ENCODE measurements at regions not wholly inside any gene's neighbourhood (a gene's known extent, or its start where the extent isn't known, plus 50 kb on each side); places are given as distances from the start of the nearest gene placed in this dataset.

GRCh38 chr2:129113776-129114175, 795.1 kb upstream of the HS6ST1 start:
- Histone ChIP-seq H3K4me2 (no peak overlapping the region), H3K9ac (no peak overlapping the region), H3K27ac (no peak overlapping the region), H3K4me1 (ENCODE audit: low read depth, poor library complexity, severe bottlenecking) (no peaks in the 10 kb centered on the region), H3K4me3 (IDR thresholded peaks at IDR 0.05; ENCODE audit: insufficient read depth, low read depth, low read length) (no peak overlapping the region), H3K27me3 (ENCODE audit: insufficient read depth, low read depth) (no peaks in the 10 kb centered on the region), H4K20me1 (ENCODE audit: insufficient read depth) (no peaks in the 10 kb centered on the region), H3K36me3 (ENCODE audit: insufficient read depth) (no peaks in the 10 kb centered on the region), H3K79me2 (ENCODE audit: insufficient read depth, low read depth) (no peaks in the 10 kb centered on the region), H2AFZ (ENCODE audit: low read depth) (no peak overlapping the region)
- no peak for TF ChIP-seq CTCF (conservative IDR thresholded peaks at IDR 0.05; ENCODE audit: low read depth, low read length)

GRCh38 chr2:129117434-129117833, 798.8 kb upstream of the HS6ST1 start:
- H3K27me3 ChIP-seq (ENCODE audit: insufficient read depth, low read depth), result no peaks in the 10 kb centered on the region
- H3K4me3 ChIP-seq (IDR thresholded peaks at IDR 0.05; ENCODE audit: insufficient read depth, low read depth, low read length), result no peak overlapping the region
- no peak overlapping the region for H3K27ac ChIP-seq
- no peak overlapping the region for H2AFZ ChIP-seq (ENCODE audit: low read depth)
- no peaks in the 10 kb centered on the region for H3K36me3 ChIP-seq (ENCODE audit: insufficient read depth)
- no peak overlapping the region for H3K4me2 ChIP-seq
- H3K9ac ChIP-seq, result no peak overlapping the region
- H3K79me2 ChIP-seq (ENCODE audit: insufficient read depth, low read depth), result no peaks in the 10 kb centered on the region
- no peak for TF ChIP-seq CTCF (conservative IDR thresholded peaks at IDR 0.05; ENCODE audit: low read depth, low read length)
- no peaks in the 10 kb centered on the region for H3K4me1 ChIP-seq (ENCODE audit: low read depth, poor library complexity, severe bottlenecking)
- H4K20me1 ChIP-seq (ENCODE audit: insufficient read depth), result no peaks in the 10 kb centered on the region

GRCh38 chr2:129118296-129118695, 799.6 kb upstream of the HS6ST1 start:
- no peak overlapping the region for H3K4me2 ChIP-seq

GRCh38 chr2:129129087-129129486, 810.4 kb upstream of the HS6ST1 start:
- Histone ChIP-seq H2AFZ (ENCODE audit: low read depth) (no peak overlapping the region), H3K27me3 (ENCODE audit: insufficient read depth, low read depth) (no peaks in the 10 kb centered on the region)

More at GRCh38 chr2:129118296-129118695, 799.6 kb upstream of the HS6ST1 start:
- no peak overlapping the region for H3K4me3 ChIP-seq (IDR thresholded peaks at IDR 0.05; ENCODE audit: insufficient read depth, low read depth, low read length)
- no peaks in the 10 kb centered on the region for H4K20me1 ChIP-seq (ENCODE audit: insufficient read depth)
- H2AFZ ChIP-seq (ENCODE audit: low read depth), result no peak overlapping the region
- no peaks in the 10 kb centered on the region for H3K36me3 ChIP-seq (ENCODE audit: insufficient read depth)
- H3K27me3 ChIP-seq (ENCODE audit: insufficient read depth, low read depth), result no peaks in the 10 kb centered on the region
- TF ChIP-seq CTCF (conservative IDR thresholded peaks at IDR 0.05; ENCODE audit: low read depth, low read length), result no peak
- H3K27ac ChIP-seq, result no peak overlapping the region
- H3K4me1 ChIP-seq (ENCODE audit: low read depth, poor library complexity, severe bottlenecking), result no peaks in the 10 kb centered on the region
- no peak overlapping the region for H3K9ac ChIP-seq
- H3K79me2 ChIP-seq (ENCODE audit: insufficient read depth, low read depth), result no peaks in the 10 kb centered on the region

More at GRCh38 chr2:129129087-129129486, 810.4 kb upstream of the HS6ST1 start:
- Histone ChIP-seq H3K9ac (no peak overlapping the region), H3K27ac (no peak overlapping the region), H3K4me1 (ENCODE audit: low read depth, poor library complexity, severe bottlenecking) (no peaks in the 10 kb centered on the region), H4K20me1 (ENCODE audit: insufficient read depth) (no peaks in the 10 kb centered on the region), H3K4me2 (no peak overlapping the region), H3K4me3 (IDR thresholded peaks at IDR 0.05; ENCODE audit: insufficient read depth, low read depth, low read length) (no peak overlapping the region), H3K79me2 (ENCODE audit: insufficient read depth, low read depth) (no peaks in the 10 kb centered on the region), H3K36me3 (ENCODE audit: insufficient read depth) (no peaks in the 10 kb centered on the region)
- TF ChIP-seq CTCF (conservative IDR thresholded peaks at IDR 0.05; ENCODE audit: low read depth, low read length), result no peak

All from KMS-11 (cell line).